HG03354 (cell line): ENCODE measurements at regions not wholly inside any gene's neighbourhood (a gene's known extent, or its start where the extent isn't known, plus 50 kb on each side); places are given as distances from the start of the nearest gene placed in this dataset.

Experiments
- ATAC-seq: cut with Tn5 transposase; IDR thresholded peaks from one replicate; pipeline ENCODE4 v1.9.1; 2021; ENCODE audit warnings: mild to moderate bottlenecking; ENCODE audit not compliant: unreplicated experiment, poor library complexity, severe bottlenecking

DNA sequence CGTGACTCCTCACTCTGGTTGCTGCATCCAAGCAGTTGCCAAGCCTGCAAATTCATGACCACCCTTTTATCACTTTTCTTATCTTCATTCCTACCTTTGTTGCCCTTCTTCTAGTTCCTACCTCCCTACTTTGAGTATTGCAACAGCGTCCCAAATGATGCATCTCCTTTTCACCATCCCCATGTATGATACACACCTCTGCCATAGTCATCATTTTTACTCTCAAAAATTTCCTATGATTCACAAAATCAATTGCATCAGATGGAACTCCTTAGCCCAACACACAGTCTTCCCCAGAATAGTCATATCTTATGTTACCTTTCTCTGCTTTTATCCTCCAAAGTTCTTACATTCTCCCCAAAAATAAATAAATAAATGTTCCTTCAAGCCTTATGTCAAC lies 262.6 kb downstream of the TBL1XR1 start:
- no peak for ATAC-seq

DNA sequence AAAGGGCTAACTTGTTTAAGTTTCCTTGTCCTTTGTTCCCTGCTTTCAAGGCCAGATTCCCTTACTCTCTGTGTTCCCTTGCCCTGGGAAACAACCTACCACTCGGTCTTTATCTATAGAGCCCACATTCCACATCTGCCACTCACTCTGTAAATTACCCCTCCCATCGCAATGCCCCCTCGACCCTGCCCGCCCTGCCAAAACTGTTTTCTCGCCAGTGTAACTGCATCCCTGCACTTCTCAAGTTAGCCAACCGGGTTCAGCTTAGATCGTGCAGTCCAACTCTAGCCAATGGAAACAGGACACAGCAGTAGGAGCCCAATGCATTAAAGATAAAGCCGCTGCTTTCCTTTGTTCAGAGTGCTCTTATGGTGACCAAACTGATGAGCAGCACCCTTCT lies 263.6 kb downstream of the TBL1XR1 start:
- no peak for ATAC-seq

DNA sequence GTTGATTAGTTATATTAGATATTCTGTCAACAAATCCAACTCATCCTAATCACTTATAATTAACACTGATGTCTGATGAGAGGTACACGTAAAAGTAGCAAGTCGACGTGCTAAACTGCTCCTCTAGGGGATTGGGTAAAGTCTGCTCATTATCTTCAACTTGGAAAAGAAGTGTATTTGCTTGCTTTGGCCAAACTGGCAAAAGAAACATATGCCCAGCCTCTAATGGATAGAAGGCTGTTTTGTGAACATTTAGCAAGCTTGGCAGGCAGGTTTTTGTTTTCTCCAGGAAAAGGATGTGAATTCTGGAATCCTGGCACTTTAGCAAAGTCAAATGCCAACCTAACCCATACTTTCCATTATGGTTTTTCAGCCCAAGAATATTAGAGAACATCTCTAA lies 264.8 kb downstream of the TBL1XR1 start:
- no peak for ATAC-seq

DNA sequence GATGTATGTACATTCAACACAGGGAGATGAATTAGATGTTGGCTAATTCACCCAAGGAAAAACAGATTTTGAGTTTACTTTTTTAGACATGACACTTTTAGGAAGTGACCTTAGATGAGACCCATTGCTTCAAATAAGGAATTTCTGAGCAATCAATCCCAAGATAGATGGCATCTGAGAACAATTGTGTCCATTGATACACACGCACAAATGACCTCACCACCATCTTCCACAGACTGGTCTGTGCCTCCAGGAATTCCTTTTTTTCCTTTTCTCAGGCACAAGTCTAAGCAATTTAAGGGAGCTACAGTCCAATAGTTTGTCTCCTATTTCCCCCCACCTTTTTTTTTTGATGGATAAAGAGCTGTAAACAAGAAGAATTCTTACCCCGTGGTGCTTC lies 265.3 kb downstream of the TBL1XR1 start:
- no peak for ATAC-seq

DNA sequence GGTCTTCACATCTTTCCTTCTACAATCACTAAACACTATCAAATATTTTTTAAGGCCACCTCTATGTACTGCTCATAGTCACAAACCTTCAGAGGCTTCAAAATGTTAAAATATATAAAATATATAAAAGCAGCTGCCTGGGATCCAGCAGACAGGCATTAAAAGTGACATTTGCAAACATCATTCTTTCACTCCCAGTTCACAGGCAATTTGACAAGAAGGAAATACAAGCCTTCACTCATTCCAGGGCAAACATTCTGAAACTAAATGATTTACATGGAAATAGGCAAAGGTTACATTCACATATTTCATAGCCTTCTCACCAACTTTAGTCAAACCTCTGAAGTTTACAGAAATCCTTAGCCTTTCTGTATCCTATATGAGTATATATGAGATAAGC lies 266.3 kb downstream of the TBL1XR1 start:
- no peak for ATAC-seq

DNA sequence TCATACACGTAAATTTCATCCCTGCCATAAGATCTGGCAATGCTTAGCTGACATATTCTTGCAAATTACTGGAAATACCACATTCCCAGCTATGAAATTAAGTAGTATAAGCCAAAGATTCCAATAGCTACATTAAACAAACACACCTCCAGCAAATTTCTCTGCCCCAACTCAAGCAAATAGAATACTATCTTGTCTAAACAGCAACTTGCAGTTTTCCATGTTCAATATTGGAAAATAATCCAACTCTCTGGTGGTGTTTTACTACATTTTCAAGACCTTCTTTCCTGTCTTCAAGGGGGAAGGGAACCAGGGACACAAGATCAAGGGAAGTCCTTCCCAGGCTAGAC lies 268.7 kb downstream of the TBL1XR1 start:
- ATAC-seq: no peak

DNA sequence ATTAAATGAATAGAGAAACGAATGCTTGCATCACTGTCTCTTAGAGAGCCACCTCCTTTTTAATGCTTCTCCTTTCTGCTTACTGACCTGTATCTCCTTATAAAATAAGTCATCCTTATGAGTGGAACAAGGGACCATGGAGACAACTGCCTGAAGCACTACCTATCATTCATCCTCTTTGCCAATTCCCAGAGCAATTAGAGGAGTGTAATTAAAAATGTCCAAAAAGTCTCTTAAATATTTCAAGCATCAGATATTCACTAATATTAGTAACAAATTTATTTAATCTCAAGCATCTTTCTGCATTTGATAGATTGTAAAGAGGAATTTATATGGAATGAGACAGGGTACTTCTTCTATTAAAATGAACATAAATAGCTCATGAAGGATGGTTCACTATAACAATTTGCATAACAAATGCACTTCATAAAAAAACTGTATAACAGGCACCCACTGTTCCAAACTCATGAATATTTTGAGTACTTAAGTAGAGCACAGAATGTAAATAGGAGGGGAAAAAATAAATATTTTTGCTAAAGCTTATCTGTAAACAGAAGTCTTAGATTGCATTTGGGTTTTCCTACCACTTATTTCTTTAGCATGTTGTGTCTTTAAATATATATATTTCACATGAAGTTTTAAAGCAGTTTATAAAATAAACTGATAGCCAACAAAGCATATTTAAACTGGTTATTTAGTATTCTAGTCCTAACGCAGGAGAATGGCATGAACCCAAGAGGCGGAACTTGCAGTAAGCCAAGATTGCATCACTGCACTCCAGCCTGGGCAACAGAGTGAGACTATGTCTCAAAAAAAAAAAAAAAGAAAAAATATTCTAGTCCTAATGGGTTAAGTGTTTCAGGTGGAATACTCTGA lies 269.3 kb downstream of the TBL1XR1 start:
- ATAC-seq: no peak

DNA sequence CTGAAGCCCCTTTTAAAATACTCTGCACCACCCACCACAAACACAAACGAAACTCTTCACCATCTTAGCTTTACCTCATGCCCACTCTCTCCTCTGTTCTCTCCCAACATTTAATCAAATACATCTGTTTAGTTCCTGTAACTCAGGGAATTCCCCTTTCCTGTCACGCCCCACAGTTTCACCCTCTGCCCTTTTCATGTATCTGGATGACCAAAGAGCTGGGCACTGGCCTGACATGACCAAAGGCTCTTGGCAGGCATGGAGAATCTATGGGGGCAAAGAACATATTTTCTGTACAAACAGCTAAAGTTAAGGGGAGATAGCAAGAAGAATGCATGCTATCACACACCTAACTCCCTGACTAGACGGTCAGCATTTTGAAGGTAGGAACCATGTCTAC lies 270.0 kb downstream of the TBL1XR1 start:
- ATAC-seq: no peak

DNA sequence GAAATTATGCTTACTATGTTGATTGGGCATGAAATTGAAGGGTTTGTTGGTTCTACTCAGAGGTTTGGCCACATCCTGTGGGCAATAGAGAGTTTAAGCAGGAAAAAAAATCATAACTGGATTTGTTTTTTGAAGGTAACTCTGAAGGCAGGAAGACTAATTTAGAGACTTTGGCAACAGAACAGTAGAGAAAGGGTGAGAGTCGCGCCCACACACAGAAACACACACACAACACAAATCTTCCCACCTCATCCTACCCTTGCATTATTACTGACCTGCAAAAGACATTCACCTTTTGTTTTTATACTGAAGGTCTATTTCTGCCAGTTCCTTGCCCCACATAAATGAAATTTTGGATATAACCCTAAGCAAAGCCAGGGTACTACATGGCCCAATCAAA lies 270.6 kb downstream of the TBL1XR1 start:
- ATAC-seq: no peak

DNA sequence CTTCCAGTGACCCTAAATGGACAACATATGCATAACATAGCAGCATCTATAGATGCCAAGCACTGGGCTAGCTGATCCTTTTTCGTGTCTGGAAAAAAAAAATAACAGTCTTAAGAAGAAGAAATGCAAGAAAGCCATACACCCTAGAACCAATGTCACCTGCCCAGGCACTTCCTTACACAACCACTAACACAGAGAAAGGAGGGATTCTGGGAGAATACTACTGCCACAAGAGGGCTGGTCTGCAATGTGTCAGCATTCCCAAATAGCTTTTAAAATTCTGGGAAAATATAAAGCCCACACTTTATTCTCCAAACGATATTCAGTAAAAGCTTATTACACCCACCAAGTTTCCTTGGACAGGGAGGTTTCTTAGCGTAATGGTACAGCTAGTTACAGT lies 271.2 kb downstream of the TBL1XR1 start:
- no peak for ATAC-seq

DNA sequence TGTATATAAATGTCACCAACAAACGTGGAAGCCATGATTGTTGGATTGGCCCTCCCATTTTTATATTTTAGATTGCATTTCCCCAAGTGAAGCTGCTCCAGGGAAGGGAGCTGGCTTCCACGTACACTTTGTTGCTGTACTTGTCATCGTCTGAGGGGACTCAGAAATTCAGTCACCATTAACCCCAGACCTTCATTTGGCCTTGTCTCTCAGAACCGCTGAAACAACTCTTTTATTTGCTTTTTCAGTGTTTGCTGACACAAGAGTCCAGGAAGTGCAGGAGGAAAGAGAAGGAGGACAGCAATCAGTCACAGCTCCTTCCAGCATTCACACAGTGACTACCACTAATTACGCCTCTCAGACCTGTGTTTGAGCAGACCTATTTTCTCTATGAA lies 276.5 kb downstream of the TBL1XR1 start:
- no peak for ATAC-seq

DNA sequence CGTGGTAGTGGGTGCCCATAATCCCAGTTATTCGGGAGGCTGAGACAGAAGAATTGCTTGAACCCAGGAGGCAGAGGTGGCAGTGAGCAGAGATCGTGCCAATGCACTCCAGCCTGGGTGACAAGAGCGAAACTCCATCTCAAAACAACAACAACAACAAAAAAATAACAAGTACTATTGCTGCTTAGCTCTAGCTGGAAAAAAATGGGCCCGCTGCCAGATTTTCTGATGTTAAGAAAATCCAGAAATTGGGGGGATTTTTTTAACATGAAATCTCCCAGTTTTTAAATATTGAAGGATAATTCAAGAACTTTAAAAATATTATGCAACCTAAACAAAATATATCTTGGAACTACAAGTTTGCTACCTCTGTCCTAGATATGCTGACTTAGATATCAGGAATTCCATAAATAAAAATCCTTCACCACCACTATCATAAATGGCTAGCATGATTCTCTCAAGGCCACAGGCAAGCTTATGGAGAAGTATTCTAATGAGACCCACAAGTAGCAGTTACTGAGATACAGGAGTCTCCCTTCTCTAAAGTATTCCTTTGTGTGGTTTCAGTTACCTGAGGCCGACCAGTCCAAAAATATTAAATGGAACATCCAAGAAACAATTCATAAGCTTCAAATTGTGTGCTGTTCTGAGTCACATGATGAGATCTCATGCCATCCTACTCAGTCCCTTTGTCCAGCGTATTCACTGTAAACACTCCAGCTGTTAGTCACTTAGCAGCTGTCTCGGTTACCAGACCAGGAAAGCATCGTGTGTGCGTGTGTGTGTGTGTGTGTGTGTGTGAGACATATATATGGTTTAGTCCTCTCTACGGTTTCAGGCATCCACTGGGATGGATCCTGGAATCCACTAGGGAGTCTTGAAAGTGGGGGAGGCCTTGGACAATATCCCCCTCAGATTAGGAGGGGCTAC lies 277.2 kb downstream of the TBL1XR1 start:
- ATAC-seq: no peak

DNA sequence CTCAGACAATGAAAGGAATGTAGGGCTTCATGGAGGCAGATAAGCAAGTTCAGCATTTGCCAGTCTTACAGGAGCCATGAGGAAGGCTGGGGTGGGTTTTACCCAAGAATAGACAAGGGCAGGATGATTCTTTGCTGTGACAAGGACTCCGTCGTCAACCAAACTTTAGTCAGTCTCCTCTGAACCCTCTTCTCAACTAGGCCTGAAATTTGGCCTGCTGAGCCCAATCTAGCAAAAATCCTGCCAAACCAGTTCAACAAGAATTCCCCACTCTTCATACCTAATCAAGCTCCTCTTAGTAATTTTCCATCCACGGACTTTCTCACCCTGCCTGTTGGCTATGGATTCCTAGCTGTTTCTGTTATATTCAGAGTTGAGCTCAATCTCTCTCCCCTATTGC lies 280.5 kb downstream of the TBL1XR1 start:
- no peak for ATAC-seq

DNA sequence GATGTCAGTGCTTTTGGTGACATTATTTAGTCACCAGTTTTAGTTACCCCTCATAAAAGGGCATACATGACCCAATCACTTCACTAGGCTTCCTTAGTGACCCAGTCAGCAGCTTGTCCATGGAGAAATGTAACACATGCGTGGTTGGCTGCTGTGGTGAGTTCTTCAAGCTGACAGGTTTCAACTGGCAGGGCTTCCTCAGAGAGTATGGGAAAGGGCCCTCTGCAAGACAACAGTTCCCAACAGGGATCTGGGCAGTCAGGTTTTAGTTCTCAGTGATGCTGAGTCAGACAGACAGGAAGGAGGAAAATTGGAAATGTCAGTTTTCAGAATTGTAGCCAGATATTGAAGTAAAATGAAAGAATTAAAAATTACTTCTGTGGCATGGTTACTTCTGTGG lies 282.5 kb downstream of the TBL1XR1 start:
- ATAC-seq: no peak

DNA sequence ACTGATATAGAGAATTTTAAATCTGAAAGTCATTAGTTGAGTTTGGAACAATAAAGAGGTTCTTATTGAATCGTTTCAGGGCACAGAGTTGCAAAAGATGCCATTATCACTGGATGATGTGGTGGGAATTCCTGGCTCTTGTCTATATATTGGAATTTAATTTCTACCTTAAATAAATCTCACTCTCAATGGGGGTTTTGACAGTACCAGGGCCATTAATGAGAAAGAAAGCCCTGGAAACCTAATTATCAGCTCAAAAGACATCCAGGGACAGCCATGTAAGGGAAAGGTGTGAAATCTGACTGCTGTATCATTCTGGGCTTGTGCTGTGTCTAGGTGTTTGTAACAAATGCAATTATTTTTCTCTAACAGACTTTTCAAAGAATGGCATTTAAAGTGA lies 285.7 kb downstream of the TBL1XR1 start:
- no peak for ATAC-seq

DNA sequence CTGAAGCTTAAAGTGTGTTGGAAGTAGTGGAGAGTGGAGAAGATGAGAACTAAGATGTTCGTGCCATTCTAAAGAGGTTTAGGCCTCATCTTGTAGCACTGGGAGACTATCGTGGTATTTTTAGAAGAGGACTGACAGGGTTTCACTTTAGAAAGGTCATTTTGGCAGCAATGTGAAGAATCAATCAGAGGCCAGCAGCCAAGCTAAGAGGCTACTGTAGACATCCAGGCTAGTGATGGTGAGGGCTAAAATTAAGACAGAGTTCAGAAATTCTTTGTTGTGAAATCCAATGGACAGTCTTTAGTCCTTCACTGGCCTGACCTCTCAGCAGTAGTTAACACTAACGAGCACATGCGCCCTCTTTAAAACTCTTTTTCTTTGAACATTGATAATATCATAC lies 288.2 kb downstream of the TBL1XR1 start:
- no peak for ATAC-seq

DNA sequence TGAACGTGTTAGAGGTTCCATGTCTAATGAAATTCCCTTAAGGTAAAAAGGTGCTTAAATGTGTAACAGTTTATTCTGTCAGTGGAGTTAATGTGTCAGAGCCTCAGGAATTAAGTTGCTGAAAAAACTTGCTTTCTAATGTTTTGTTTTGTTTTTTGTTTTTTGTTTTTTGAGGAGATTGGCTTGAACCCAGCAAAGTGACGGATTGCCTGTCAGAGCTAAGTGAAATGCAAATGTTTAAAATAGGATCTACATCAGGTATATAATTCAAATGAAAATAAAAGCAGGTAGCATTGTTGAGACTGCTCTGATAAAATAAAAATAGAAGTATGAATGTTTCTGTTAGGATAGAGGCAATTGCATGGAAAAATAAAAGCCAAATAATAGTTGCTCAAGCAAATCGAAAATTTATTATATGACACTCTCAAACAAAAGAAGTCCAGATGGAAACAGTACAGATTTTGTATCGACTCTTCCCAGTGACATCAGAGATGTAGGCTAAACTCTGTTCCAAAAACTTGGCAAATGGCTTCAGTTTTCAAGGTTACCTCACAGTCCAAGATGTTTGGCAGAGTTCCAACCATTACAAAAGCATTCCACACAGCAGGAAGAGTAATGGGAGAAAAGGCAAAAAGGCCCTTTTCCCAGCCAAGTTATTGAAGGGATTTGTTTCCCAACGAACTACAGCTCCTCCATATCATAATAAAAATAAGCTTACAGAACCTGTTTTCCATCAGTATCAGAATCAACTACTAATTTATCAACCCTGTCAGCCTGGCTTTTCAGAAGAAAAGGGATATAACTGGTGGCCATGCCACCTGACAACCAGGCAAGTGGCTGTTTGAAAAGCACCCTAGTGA lies 291.0 kb downstream of the TBL1XR1 start:
- no peak for ATAC-seq

DNA sequence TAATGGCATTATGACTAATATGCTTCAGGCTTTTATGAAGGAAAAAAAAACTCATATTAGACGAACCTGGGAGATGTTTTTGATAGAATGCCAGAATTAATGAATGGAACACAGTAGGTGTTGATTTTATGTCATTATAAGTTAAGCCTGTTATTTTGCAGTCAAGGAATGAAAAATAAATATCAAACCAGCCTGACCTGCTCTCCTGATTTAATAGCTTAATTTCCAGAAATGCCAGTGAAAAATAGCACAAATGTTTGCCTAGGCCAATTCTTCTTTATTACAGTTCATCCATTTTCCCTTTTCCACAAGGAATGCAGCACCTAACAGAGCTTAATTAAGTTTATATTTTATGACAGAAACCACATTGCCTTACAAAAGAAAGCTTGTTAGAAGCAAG lies 292.0 kb downstream of the TBL1XR1 start:
- no peak for ATAC-seq

DNA sequence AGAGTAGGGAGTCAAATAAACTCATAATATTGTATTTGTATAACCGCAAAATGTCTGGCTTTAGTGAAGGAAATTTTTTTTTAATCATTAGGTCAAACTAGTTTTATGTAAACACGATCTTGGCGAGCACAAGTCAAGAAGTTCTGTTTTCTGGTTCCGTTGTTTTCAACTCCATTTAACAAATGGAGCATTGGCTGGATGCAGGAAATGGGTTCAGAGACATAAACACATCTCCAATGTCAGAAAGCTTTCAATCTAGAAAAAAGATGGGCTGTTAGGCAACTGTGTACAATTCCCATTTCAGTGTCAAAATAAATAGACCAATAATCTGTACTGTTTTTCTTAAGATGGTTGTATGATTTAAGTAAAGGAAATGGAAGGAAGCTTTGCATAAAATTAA lies 292.8 kb downstream of the TBL1XR1 start:
- no peak for ATAC-seq

DNA sequence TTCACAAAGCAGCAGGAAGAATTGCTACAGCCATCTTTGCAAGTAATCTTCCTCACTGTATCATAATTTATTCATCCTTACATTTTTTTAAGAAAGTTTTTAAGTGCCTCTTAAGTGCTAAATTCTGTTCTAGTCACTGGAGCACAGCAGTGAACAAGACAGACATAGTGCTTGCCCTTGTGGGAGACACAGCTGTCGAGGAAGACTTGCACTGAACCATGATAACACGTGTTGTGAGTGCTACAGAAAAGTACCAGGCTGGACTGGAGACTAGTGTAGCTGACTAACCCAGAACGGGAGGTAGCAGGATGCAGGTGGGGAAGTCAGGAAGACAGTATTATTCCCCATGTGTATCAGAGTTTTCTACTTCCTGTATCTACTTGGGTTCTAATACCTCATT lies 300.6 kb downstream of the TBL1XR1 start:
- ATAC-seq: no peak
